ENCODE measurements at regions not wholly inside any gene's neighbourhood (a gene's known extent, or its start where the extent isn't known, plus 50 kb on each side); places are given as distances from the start of the nearest gene placed in this dataset.

- DNase-seq (ENCODE audit: low spot score), result no peak
Measured at GRCh38 chr12:76707772-76708171, 56.1 kb upstream of the ZDHHC17 start.

- DNase-seq (ENCODE audit: low spot score), result no peak
Measured at GRCh38 chr12:76708296-76708695, 55.6 kb upstream of the ZDHHC17 start.

- DNase-seq (ENCODE audit: low spot score), result no peak
Measured at GRCh38 chr12:76711241-76711640, 52.7 kb upstream of the ZDHHC17 start.

DNA sequence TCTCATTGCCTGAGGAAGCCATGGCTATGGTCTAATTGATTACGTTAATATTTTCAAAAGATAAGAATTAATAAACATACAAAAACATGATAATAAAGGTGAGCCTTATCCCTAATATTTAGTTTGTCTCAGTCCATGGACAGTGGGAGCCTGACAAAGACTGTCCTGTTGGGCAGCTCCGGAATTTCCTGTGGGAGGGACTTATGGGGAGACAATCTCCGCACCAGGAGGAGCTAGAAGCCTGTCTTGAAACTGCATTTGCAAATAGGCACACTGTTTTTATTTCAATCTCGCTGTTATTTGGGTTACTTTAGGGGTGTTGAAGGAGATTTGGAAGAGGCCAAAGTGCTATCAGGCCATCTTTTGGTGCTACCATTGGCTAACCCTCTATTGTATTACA lies 50.8 kb upstream of the ZDHHC17 start:
- no peak for DNase-seq (ENCODE audit: low spot score)

DNA sequence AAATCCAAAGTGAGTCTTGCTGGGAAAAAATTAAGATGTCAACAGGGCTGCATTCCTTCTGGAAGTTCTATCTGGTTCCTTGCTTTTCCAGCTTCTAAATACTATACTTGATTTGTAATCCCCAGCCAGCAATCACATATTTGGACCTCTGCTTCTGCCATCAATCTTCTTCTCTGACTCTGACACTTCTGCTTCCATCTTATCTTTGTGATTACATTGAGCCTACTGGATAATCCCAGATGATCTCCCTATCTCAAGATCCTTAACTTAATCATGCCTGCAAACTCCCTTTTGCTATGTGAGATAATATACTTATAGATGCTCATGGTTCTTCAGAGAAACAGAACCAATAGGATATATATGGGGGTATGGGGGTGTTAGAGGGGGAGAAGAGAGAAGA lies 49.9 kb upstream of the ZDHHC17 start:
- DNase-seq (ENCODE audit: low spot score), result no peak
